ENCODE measurements at regions not wholly inside any gene's neighbourhood (a gene's known extent, or its start where the extent isn't known, plus 50 kb on each side); places are given as distances from the start of the nearest gene placed in this dataset.
"Not testable (repeated sequence)": the region's sequence is repeated elsewhere in the genome, so short reads cannot be mapped to it uniquely, and the experiment has no call there.

DNA sequence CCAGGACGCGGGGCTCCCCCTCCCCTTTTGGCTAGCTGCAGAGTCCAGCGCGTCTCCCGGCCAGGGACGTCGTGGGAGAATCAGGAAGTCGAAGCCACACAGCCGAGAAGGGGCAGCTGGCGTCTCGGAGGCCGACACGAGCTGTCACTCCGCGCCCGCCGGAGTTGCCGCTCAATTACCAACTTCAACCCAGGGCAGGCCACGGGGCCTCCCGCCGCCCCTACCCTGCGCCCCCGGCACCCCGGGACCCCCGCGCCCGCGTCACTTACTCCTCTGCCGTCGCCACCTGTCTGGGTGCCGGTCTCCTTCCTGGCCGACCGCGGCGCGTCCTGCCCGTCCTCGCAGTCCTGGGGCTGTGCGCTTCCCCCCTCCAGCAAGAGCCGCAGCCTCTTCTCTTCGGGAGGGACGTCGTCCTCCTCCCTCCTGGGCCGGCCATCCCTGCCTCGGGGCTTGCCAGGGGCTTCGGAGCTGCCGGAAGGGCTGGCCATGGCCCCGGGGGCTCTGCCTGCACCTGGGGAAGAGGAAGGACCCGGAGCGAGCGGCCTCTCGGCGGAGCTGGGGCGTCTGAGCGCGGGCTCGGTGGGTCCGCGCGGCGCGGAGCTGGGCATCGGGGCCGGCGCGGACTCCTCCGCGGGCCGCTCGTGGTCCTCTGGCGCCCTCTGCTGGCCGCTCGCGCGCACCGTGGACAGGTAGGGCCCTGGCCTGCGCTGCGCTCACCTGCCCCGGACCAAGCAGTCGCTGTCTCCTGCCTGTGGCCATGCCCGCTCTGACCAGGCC, 65.6 kb upstream of the CLEC6A start:
- DNase-seq (ENCODE audit: low spot score): peak; percentile 45

DNA sequence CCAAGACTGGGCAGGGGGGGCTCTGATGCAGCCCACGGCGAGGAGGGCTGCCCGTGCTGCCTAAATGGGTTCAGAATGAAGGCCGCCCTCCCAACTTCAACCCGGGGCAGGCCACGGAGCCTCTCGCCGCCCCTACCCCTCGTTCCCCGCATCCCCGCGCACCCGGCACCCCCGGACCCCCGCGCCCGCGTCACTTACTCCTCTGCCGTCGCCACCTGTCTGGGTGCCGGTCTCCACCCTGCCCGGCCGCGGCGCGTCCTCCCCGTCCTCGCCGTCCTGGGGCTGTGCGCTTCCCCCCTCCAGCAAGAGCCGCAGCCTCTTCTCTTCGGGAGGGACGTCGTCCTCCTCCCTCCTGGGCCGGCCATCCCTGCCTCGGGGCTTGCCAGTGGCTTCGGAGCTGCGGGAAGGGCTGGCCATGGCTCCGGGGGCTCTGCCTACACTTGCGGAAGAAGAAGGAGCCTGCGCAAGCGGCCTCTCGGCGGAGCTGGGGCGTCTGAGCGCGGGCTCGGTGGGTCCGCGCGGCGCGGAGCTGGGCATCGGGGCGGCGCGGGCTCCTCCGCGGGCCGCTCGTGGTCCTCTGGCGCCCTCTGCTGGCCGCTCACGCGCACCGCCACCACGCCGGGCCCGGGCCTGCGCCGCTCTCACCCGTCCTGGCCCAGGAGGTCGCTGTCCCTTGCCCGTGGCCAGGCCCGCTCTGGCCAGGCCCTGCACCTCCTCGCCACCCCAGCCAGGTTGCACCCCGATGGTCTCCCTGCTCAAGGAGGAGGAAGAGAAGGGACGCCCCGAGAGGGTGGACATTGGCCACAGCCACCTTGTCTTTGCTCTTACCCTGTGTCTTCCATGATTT, 59.3 kb upstream of the CLEC6A start:
- peak; percentile 39 for DNase-seq (ENCODE audit: low spot score)

- not testable (repeated sequence) for DNase-seq (ENCODE audit: low spot score)
These were observed 58.4 kb upstream of the CLEC6A start for GRCh38 chr12:8397378-8397777.

DNA sequence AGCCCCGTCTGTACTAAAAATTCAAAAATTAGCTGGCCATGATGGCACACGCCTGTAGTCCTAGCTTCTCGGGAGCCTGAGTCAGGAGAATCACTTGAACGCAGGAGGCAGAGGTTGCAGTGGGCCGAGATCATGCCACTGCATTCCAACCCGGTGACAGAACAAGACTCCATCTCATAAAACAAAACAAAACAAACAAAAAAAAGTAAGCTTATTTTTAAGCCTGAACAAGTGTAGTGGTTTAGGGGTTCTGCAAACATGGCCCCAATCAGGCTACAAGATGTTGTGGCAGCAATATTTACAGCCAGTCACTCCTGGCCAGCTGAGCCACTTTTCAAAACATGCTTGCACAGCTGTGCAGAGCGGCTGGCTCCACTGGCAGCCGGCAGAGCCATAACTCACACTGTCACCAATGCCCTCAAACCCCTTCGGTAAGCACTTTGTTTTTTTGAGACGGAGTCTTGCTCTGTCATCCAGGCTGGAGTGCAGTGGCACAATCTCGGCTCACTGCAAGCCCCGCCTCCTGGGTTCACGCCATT, 56.2 kb upstream of the CLEC6A start:
- not testable (repeated sequence) for DNase-seq (ENCODE audit: low spot score)

- not testable (repeated sequence) for DNase-seq (ENCODE audit: low spot score)
These were observed 51.9 kb upstream of the CLEC6A start for GRCh38 chr12:8403834-8404233.

- DNase-seq (ENCODE audit: low spot score): not testable (repeated sequence)
These were observed 51.4 kb upstream of the CLEC6A start for GRCh38 chr12:8404341-8404740.
